ENCODE measurements at regions not wholly inside any gene's neighbourhood (a gene's known extent, or its start where the extent isn't known, plus 50 kb on each side); places are given as distances from the start of the nearest gene placed in this dataset.

GRCh38 chr7:11895337-11895736 lies 63.3 kb upstream of the THSD7A start:
- H3K27me3 ChIP-seq (ENCODE audit: insufficient read depth, low read length, poor library complexity): no peaks in the 10 kb centered on the region
- no peak overlapping the region for H3K4me3 ChIP-seq (ENCODE audit: low read depth in 1 of 2, low read length in 2 of 2)
- H3K4me2 ChIP-seq (ENCODE audit: insufficient read depth, low read length): no peak overlapping the region
- no peaks in the 10 kb centered on the region for H3K79me2 ChIP-seq (ENCODE audit: insufficient read depth, low read length)
- H3K36me3 ChIP-seq (ENCODE audit: insufficient read depth, low read length): no peaks in the 10 kb centered on the region
- DNase-seq: no peak
- H3K4me1 ChIP-seq (ENCODE audit: insufficient read depth, low read length): no peaks in the 10 kb centered on the region
- H3K9ac ChIP-seq (ENCODE audit: low read depth, low read length): no peak overlapping the region
- TF ChIP-seq CTCF (IDR thresholded peaks at IDR 0.05; ENCODE audit: borderline replicate concordance, extremely low read depth, low read length, poor library complexity, severe bottlenecking) (no peak), EZH2 (IDR thresholded peaks at IDR 0.05; ENCODE audit: borderline replicate concordance, low read depth, low read length, severe bottlenecking) (no peak)
- H4K20me1 ChIP-seq (ENCODE audit: insufficient read depth, low read length): no peaks in the 10 kb centered on the region
- H2AFZ ChIP-seq (ENCODE audit: low read depth, low read length): no peak overlapping the region
- no peak for ATAC-seq (ENCODE audit: insufficient read depth, low read depth)
- no peaks in the 10 kb centered on the region for H3K9me3 ChIP-seq (ENCODE audit: insufficient read depth, low read length, severe bottlenecking)
- H3K27ac ChIP-seq (ENCODE audit: low read length): no peak overlapping the region

GRCh38 chr7:11896663-11897062 lies 64.7 kb upstream of the THSD7A start:
- no peak for TF ChIP-seq CTCF (IDR thresholded peaks at IDR 0.05; ENCODE audit: borderline replicate concordance, extremely low read depth, low read length, poor library complexity, severe bottlenecking)
- TF ChIP-seq EZH2 (IDR thresholded peaks at IDR 0.05; ENCODE audit: borderline replicate concordance, low read depth, low read length, severe bottlenecking): no peak
- H3K36me3 ChIP-seq (ENCODE audit: insufficient read depth, low read length): no peaks in the 10 kb centered on the region

GRCh38 chr7:11899247-11899646 lies 67.2 kb upstream of the THSD7A start:
- no peaks in the 10 kb centered on the region for H4K20me1 ChIP-seq (ENCODE audit: insufficient read depth, low read length)
- H3K4me3 ChIP-seq (ENCODE audit: low read depth in 1 of 2, low read length in 2 of 2): no peak overlapping the region
- H3K4me2 ChIP-seq (ENCODE audit: insufficient read depth, low read length): no peak overlapping the region
- no peak overlapping the region for H3K27ac ChIP-seq (ENCODE audit: low read length)
- ATAC-seq (ENCODE audit: insufficient read depth, low read depth) (no peak), DNase-seq (no peak)
- no peaks in the 10 kb centered on the region for H3K27me3 ChIP-seq (ENCODE audit: insufficient read depth, low read length, poor library complexity)
- no peaks in the 10 kb centered on the region for H3K79me2 ChIP-seq (ENCODE audit: insufficient read depth, low read length)
- no peaks in the 10 kb centered on the region for H3K9me3 ChIP-seq (ENCODE audit: insufficient read depth, low read length, severe bottlenecking)
- no peaks in the 10 kb centered on the region for H3K4me1 ChIP-seq (ENCODE audit: insufficient read depth, low read length)
- H3K36me3 ChIP-seq (ENCODE audit: insufficient read depth, low read length): no peaks in the 10 kb centered on the region
- H3K9ac ChIP-seq (ENCODE audit: low read depth, low read length): no peak overlapping the region
- TF ChIP-seq EZH2 (IDR thresholded peaks at IDR 0.05; ENCODE audit: borderline replicate concordance, low read depth, low read length, severe bottlenecking) (no peak), CTCF (IDR thresholded peaks at IDR 0.05; ENCODE audit: borderline replicate concordance, extremely low read depth, low read length, poor library complexity, severe bottlenecking) (no peak)
- H2AFZ ChIP-seq (ENCODE audit: low read depth, low read length): no peak overlapping the region

More at GRCh38 chr7:11896663-11897062, 64.7 kb upstream of the THSD7A start:
- H3K79me2 ChIP-seq (ENCODE audit: insufficient read depth, low read length): no peaks in the 10 kb centered on the region
- no peak overlapping the region for H3K4me3 ChIP-seq (ENCODE audit: low read depth in 1 of 2, low read length in 2 of 2)
- no peak overlapping the region for H3K27ac ChIP-seq (ENCODE audit: low read length)
- no peak overlapping the region for H2AFZ ChIP-seq (ENCODE audit: low read depth, low read length)
- no peak for DNase-seq
- ATAC-seq (ENCODE audit: insufficient read depth, low read depth): no peak
- H3K4me1 ChIP-seq (ENCODE audit: insufficient read depth, low read length): no peaks in the 10 kb centered on the region
- no peaks in the 10 kb centered on the region for H3K27me3 ChIP-seq (ENCODE audit: insufficient read depth, low read length, poor library complexity)
- H4K20me1 ChIP-seq (ENCODE audit: insufficient read depth, low read length): no peaks in the 10 kb centered on the region
- no peak overlapping the region for H3K9ac ChIP-seq (ENCODE audit: low read depth, low read length)
- no peak overlapping the region for H3K4me2 ChIP-seq (ENCODE audit: insufficient read depth, low read length)
- no peaks in the 10 kb centered on the region for H3K9me3 ChIP-seq (ENCODE audit: insufficient read depth, low read length, severe bottlenecking)

- Histone ChIP-seq H3K9ac (ENCODE audit: low read depth, low read length) (no peak overlapping the region), H3K79me2 (ENCODE audit: insufficient read depth, low read length) (no peaks in the 10 kb centered on the region), H4K20me1 (ENCODE audit: insufficient read depth, low read length) (no peaks in the 10 kb centered on the region), H3K4me1 (ENCODE audit: insufficient read depth, low read length) (no peaks in the 10 kb centered on the region), H3K27me3 (ENCODE audit: insufficient read depth, low read length, poor library complexity) (no peaks in the 10 kb centered on the region), H2AFZ (ENCODE audit: low read depth, low read length) (no peak overlapping the region), H3K4me2 (ENCODE audit: insufficient read depth, low read length) (no peak overlapping the region), H3K36me3 (ENCODE audit: insufficient read depth, low read length) (no peaks in the 10 kb centered on the region), H3K9me3 (ENCODE audit: insufficient read depth, low read length, severe bottlenecking) (no peaks in the 10 kb centered on the region), H3K4me3 (ENCODE audit: low read depth in 1 of 2, low read length in 2 of 2) (no peak overlapping the region), H3K27ac (ENCODE audit: low read length) (no peak overlapping the region)
- DNase-seq (no peak), ATAC-seq (ENCODE audit: insufficient read depth, low read depth) (no peak)
- no peak for TF ChIP-seq EZH2 (IDR thresholded peaks at IDR 0.05; ENCODE audit: borderline replicate concordance, low read depth, low read length, severe bottlenecking)
- no peak for TF ChIP-seq CTCF (IDR thresholded peaks at IDR 0.05; ENCODE audit: borderline replicate concordance, extremely low read depth, low read length, poor library complexity, severe bottlenecking)
These were observed 78.3 kb upstream of the THSD7A start for GRCh38 chr7:11910253-11910652.
